IMR-90 (cell line): ENCODE measurements at regions not wholly inside any gene's neighbourhood (a gene's known extent, or its start where the extent isn't known, plus 50 kb on each side); places are given as distances from the start of the nearest gene placed in this dataset.

Experiments used
- ATAC-seq: fragments of 200-7000 bp; cut with Tn5 transposase; 2 replicates; pipeline ENCODE4 v1.9.1; 2020; ENCODE audit warnings: low read depth, mild to moderate bottlenecking, moderate library complexity
- BruUV-seq: library from RNA; stranded (reverse); fragments of 400-500 nt; replicated peaks from 2 replicates; lab custom pipeline; 2021; lab: Mats Ljungman, UMichigan
- CTCF ChIA-PET: fragments of 300-600 bp; formaldehyde crosslinking; extraction: SDS; loops from one replicate; lab custom pipeline; 2021; ENCODE audit warnings: antibody characterized with exemption; lab: Yijun Ruan, JAX
- POLR2A ChIA-PET: fragments of 300-600 bp; sonication (Branson Sonifier 250); formaldehyde crosslinking; loops from one replicate; lab custom pipeline; 2022; ENCODE audit warnings: antibody characterized with exemption; ENCODE audit not compliant: unreplicated experiment; lab: Charles Lee
- DNase-seq: peaks from one replicate; pipeline ENCODE4 v3.0.0; 2013
- H2AFZ ChIP-seq: replicated peaks from 2 replicates; pipeline ENCODE3; 2013; ENCODE audit warnings: low read length, mild to moderate bottlenecking; ENCODE audit not compliant: poor library complexity
- H2AK5ac ChIP-seq: 2 replicates; pipeline ENCODE4 v1.6.1; 2013; ENCODE audit warnings: low read depth, low read length, inconsistent platforms
- H2AK9ac ChIP-seq: replicated peaks from 2 replicates; pipeline ENCODE3; 2013; ENCODE audit warnings: mild to moderate bottlenecking, low read depth, low read length, moderate library complexity; ENCODE audit not compliant: poor library complexity
- H2BK120ac ChIP-seq: 2 replicates; pipeline ENCODE4 v1.6.1; 2013; ENCODE audit warnings: low read depth, low read length, inconsistent platforms
- H2BK15ac ChIP-seq: 3 replicates; pipeline ENCODE4 v1.6.1; 2013; ENCODE audit warnings: low read depth, low read length, inconsistent platforms
- H2BK20ac ChIP-seq: 2 replicates; pipeline ENCODE4 v1.6.1; 2013; ENCODE audit warnings: low read depth, mild to moderate bottlenecking, inconsistent platforms, low read length, moderate library complexity
- H2BK5ac ChIP-seq: 2 replicates; pipeline ENCODE4 v1.6.1; 2013; ENCODE audit warnings: mild to moderate bottlenecking, low read depth, low read length, inconsistent platforms; ENCODE audit not compliant: poor library complexity, severe bottlenecking
- H3K14ac ChIP-seq: replicated peaks from 2 replicates; pipeline ENCODE4 v1.6.1; 2013; ENCODE audit warnings: low read depth, low read length, inconsistent platforms
- H3K18ac ChIP-seq: 2 replicates; pipeline ENCODE4 v1.6.1; 2013; ENCODE audit warnings: low read depth, low read length, control low read depth
- H3K23ac ChIP-seq: 2 replicates; pipeline ENCODE4 v1.6.1; 2013; ENCODE audit warnings: low read depth, low read length, inconsistent platforms
- H3K27ac ChIP-seq: 2 replicates; pipeline ENCODE4 v1.5.1; 2013; ENCODE audit warnings: mild to moderate bottlenecking, control low read depth, low read length; ENCODE audit not compliant: insufficient read depth
- H3K27me3 ChIP-seq: 2 replicates; pipeline ENCODE4 v1.6.1; 2013; ENCODE audit warnings: low read length; ENCODE audit not compliant: control insufficient read depth, insufficient read depth
- H3K36me3 ChIP-seq: 2 replicates; pipeline ENCODE4 v1.6.1; 2013; ENCODE audit warnings: low read length, mixed read lengths; ENCODE audit not compliant: control insufficient read depth, insufficient read depth
- H3K4ac ChIP-seq: 2 replicates; pipeline ENCODE4 v1.6.1; 2013; ENCODE audit warnings: low read depth, low read length, inconsistent platforms
- H3K4me1 ChIP-seq: 2 replicates; pipeline ENCODE4 v1.6.1; 2013; ENCODE audit warnings: low read length, mixed read lengths; ENCODE audit not compliant: control insufficient read depth, insufficient read depth
- H3K4me2 ChIP-seq: 2 replicates; pipeline ENCODE4 v1.6.1; 2013; ENCODE audit warnings: low read depth, mild to moderate bottlenecking, control low read depth, low read length, moderate library complexity
- H3K4me3 ChIP-seq: 2 replicates; pipeline ENCODE4 v1.5.1; 2013; ENCODE audit warnings: low read depth, mild to moderate bottlenecking, control low read depth, low read length, moderate library complexity; ENCODE audit not compliant: insufficient read depth
- H3K56ac ChIP-seq: 2 replicates; pipeline ENCODE4 v1.6.1; 2013; ENCODE audit warnings: low read length, inconsistent platforms; ENCODE audit not compliant: insufficient read depth; ENCODE audit errors: extremely low read depth
- H3K79me1 ChIP-seq, 2 experiments: 2 replicates each; pipeline ENCODE4 v1.6.1; 2013; ENCODE audit warnings: low read length in 2 of 2, inconsistent platforms in 1 of 2, low read depth in 1 of 2
- H3K9ac ChIP-seq: 2 replicates; pipeline ENCODE4 v1.6.1; 2013; ENCODE audit warnings: low read depth, low read length, control low read depth
- H3K9me1 ChIP-seq: 2 replicates; pipeline ENCODE4 v1.6.1; 2013; ENCODE audit warnings: low read length, inconsistent platforms; ENCODE audit not compliant: insufficient read depth
- H3K9me3 ChIP-seq: 2 replicates; pipeline ENCODE4 v1.6.1; 2013; ENCODE audit warnings: low read length; ENCODE audit not compliant: control insufficient read depth, insufficient read depth
- H4K20me1 ChIP-seq: 2 replicates; pipeline ENCODE4 v1.6.1; 2013; ENCODE audit warnings: low read length, inconsistent platforms; ENCODE audit not compliant: insufficient read depth
- H4K5ac ChIP-seq: 2 replicates; pipeline ENCODE4 v1.6.1; 2013; ENCODE audit warnings: mild to moderate bottlenecking, low read depth, low read length, control low read depth
- H4K8ac ChIP-seq, 2 experiments: 2 replicates each; pipeline ENCODE4 v1.6.1; 2013; ENCODE audit warnings: low read depth in 2 of 2, low read length in 2 of 2, control low read depth in 1 of 2, inconsistent platforms in 1 of 2
- H4K91ac ChIP-seq: 2 replicates; pipeline ENCODE4 v1.6.1; 2013; ENCODE audit warnings: low read depth, low read length, inconsistent platforms; ENCODE audit not compliant: insufficient read depth
- BHLHE40 ChIP-seq: fragments of 150-350 bp; IDR thresholded peaks from 2 replicates; pipeline ENCODE4 v1.6.1; 2016; ENCODE audit warnings: mild to moderate bottlenecking, low read depth, low read length
- CEBPB ChIP-seq: IDR thresholded peaks from 2 replicates; pipeline ENCODE4 v1.6.1; 2012; ENCODE audit warnings: low read depth, low read length, improper control_type of control experiment
- CHD1 ChIP-seq: IDR thresholded peaks from 2 replicates; pipeline ENCODE4 v1.6.1; 2012; ENCODE audit warnings: low read depth, low read length, improper control_type of control experiment
- CTCF ChIP-seq: conservative IDR thresholded peaks from 2 replicates; pipeline ENCODE4 v1.5.1; 2012; ENCODE audit warnings: mild to moderate bottlenecking, low read depth, low read length, improper control_type of control experiment
- FOS ChIP-seq: fragments of 150-350 bp; IDR thresholded peaks from 2 replicates; pipeline ENCODE4 v1.6.1; 2016; ENCODE audit warnings: low read depth, low read length
- MAFK ChIP-seq: IDR thresholded peaks from 2 replicates; pipeline ENCODE4 v1.6.1; 2012; ENCODE audit warnings: low read depth, low read length, improper control_type of control experiment
- MAZ ChIP-seq: IDR thresholded peaks from 2 replicates; pipeline ENCODE4 v1.6.1; 2012; ENCODE audit warnings: low read depth, mild to moderate bottlenecking, low read length, improper control_type of control experiment, moderate library complexity, borderline replicate concordance
- MXI1 ChIP-seq: IDR thresholded peaks from 2 replicates; pipeline ENCODE4 v1.6.1; 2012; ENCODE audit warnings: low read depth, mild to moderate bottlenecking, low read length, moderate library complexity, borderline replicate concordance
- NFE2L2 ChIP-seq: fragments of 150-350 bp; IDR thresholded peaks from 2 replicates; pipeline ENCODE4 v1.6.1; 2016; ENCODE audit warnings: low read depth, mild to moderate bottlenecking, low read length
- POLR2A ChIP-seq: IDR thresholded peaks from 2 replicates; pipeline ENCODE4 v1.6.1; 2012; ENCODE audit warnings: mild to moderate bottlenecking, low read depth, low read length
- RAD21 ChIP-seq: IDR thresholded peaks from 2 replicates; pipeline ENCODE4 v1.6.1; 2012; ENCODE audit warnings: low read length, improper control_type of control experiment
- RCOR1 ChIP-seq: IDR thresholded peaks from 2 replicates; pipeline ENCODE4 v1.6.1; 2012; ENCODE audit warnings: mild to moderate bottlenecking, low read length, improper control_type of control experiment; ENCODE audit not compliant: insufficient replicate concordance
- RFX5 ChIP-seq: IDR thresholded peaks from 2 replicates; pipeline ENCODE4 v1.8.0; 2012; ENCODE audit warnings: low read depth, mild to moderate bottlenecking, low read length, moderate library complexity
- SMC3 ChIP-seq: fragments of 150-350 bp; IDR thresholded peaks from 2 replicates; pipeline ENCODE4 v1.6.1; 2016; ENCODE audit warnings: low read depth, mild to moderate bottlenecking, antibody characterized with exemption, low read length, moderate library complexity
- USF2 ChIP-seq: fragments of 150-350 bp; IDR thresholded peaks from 2 replicates; pipeline ENCODE4 v1.6.1; 2017; ENCODE audit warnings: mild to moderate bottlenecking, antibody characterized with exemption, low read length, low read depth
- WGBS, 2 experiments: methylation state at CpG; one replicate each; pipeline versions ENCODE4 v1.1.5 to v1.1.7; 2013; ENCODE audit warnings: missing lambda C conversion rate in 2 of 2; ENCODE audit not compliant: insufficient read length in 1 of 2; ENCODE audit errors: extremely low coverage in 2 of 2; 5-methylcytosine and 5-hydroxymethylcytosine counted together
- dilution Hi-C: fragments of 300-500 bp; cut with HindIII; formaldehyde crosslinking; loops from one replicate; pipeline ENCODE4 v1.14.3; 2018; ENCODE audit warnings: low sequenced_read_pairs; ENCODE audit not compliant: unreplicated experiment
- in situ Hi-C: fragments of 300-500 bp; cut with MboI; formaldehyde crosslinking; loops from 3 replicates; pipeline ENCODE4 v1.14.3; 2019; ENCODE audit warnings: low sequenced_read_pairs, inconsistent platforms, mixed read lengths
- intact Hi-C: fragments of 100-400 bp; cut with micrococcal nuclease; formaldehyde crosslinking; loops from 2 replicates; pipeline ENCODE4 v1.10.0; 2022
- TF ChIP-seq, protein P1 (sequence below): fragments of 150-350 bp; IDR thresholded peaks from 2 replicates; pipeline ENCODE4 v1.6.1; 2016; ENCODE audit warnings: low read depth, mild to moderate bottlenecking, low read length, moderate library complexity, borderline replicate concordance

DNA sequence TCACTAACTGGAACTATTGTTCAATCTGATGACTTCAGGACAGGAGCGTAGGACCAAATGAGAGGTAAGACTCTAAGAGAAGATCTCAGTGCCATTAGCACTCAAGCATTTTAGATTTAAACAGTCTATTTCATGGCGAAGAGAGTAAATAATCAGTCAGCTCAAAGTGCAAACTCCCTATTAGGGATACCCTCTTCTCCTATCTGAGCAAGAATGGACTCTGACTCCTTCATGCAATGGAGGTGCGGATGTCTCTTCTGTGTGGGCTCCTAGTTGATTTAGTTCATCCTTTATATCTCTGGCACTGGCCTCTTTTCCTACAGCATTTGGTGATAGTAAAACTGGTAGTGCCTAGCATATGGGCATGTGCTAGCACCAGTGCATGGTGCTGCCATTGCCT, 144.6 kb downstream of the SMC2 start:
- Histone ChIP-seq H4K5ac (no peak overlapping the region), H2AK9ac (no peak overlapping the region), H3K4me3 (no peak overlapping the region), H4K91ac (no peak overlapping the region), H3K9me3 (peaks cover 3% of the 10 kb centered on the region), H2BK20ac (no peak overlapping the region), H3K56ac (no peak overlapping the region), H3K23ac (no peak overlapping the region), H4K8ac (no peak overlapping the region), H2AFZ (no peak overlapping the region), H2BK15ac (no peak overlapping the region), H3K36me3 (no peaks in the 10 kb centered on the region), H2BK120ac (no peak overlapping the region), H3K27ac (no peak overlapping the region), H3K9me1 (no peaks in the 10 kb centered on the region), H3K4me2 (no peak overlapping the region), H2AK5ac (no peak overlapping the region), H3K18ac (no peak overlapping the region), H3K9ac (no peak overlapping the region), H3K4me1 (no peaks in the 10 kb centered on the region), H3K4ac (no peak overlapping the region), H3K14ac (no peak overlapping the region), H2BK5ac (no peak overlapping the region), H3K79me1 (no peaks in the 10 kb centered on the region), H4K20me1 (no peaks in the 10 kb centered on the region), H3K27me3 (no peaks in the 10 kb centered on the region)
- BruUV-seq: no TSS peak
- dilution Hi-C loops: no loop called here
- ATAC-seq (no peak), DNase-seq (no peak)
- POLR2A ChIA-PET: no interaction called here
- WGBS, 2 experiments: no CpG with 5 or more reads among the region's 3 CpGs
- in situ Hi-C loops: no loop called here
- TF ChIP-seq BHLHE40: no peak
- no peak for TF ChIP-seq RCOR1
- TF ChIP-seq RFX5: no peak
- TF ChIP-seq RAD21: no peak
- no peak for TF ChIP-seq CEBPB
- TF ChIP-seq, protein P1, sequence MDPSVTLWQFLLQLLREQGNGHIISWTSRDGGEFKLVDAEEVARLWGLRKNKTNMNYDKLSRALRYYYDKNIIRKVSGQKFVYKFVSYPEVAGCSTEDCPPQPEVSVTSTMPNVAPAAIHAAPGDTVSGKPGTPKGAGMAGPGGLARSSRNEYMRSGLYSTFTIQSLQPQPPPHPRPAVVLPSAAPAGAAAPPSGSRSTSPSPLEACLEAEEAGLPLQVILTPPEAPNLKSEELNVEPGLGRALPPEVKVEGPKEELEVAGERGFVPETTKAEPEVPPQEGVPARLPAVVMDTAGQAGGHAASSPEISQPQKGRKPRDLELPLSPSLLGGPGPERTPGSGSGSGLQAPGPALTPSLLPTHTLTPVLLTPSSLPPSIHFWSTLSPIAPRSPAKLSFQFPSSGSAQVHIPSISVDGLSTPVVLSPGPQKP: no peak
- no peak for TF ChIP-seq MXI1
- TF ChIP-seq POLR2A: no peak
- TF ChIP-seq USF2: no peak
- no peak for TF ChIP-seq CHD1
- TF ChIP-seq MAFK: no peak
- TF ChIP-seq MAZ: no peak
- no peak for TF ChIP-seq FOS
- TF ChIP-seq SMC3: no peak
- no peak for TF ChIP-seq NFE2L2
- no peak for TF ChIP-seq CTCF
- intact Hi-C loops: no loop called here
- CTCF ChIA-PET: no interaction called here
